HG02759 (cell line): ENCODE measurements at regions not wholly inside any gene's neighbourhood (a gene's known extent, or its start where the extent isn't known, plus 50 kb on each side); places are given as distances from the start of the nearest gene placed in this dataset.

Experiments
- ATAC-seq: cut with Tn5 transposase; IDR thresholded peaks from one replicate; pipeline ENCODE4 v1.9.1; 2021; ENCODE audit warnings: mild to moderate bottlenecking, moderate library complexity; ENCODE audit not compliant: unreplicated experiment

DNA sequence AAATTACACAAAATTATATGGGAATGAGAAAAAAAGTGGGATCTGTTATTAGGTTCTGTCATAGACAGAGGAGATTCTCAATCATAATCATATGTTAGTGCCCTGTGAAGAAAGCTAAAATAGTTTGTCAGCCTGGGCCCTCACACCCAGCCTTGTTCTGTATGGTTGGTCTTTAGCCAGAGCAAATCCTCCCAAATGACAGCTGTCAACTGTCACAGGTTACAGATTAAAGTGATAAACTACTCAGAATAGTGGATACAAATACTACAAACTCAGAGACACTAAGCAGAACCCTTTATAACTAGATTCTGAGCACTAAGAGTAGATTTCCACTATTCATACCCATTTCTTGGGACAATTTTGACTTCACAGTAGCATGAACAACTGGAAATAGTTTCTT is 405.0 kb upstream of the MEF2C start:
- ATAC-seq: no peak

DNA sequence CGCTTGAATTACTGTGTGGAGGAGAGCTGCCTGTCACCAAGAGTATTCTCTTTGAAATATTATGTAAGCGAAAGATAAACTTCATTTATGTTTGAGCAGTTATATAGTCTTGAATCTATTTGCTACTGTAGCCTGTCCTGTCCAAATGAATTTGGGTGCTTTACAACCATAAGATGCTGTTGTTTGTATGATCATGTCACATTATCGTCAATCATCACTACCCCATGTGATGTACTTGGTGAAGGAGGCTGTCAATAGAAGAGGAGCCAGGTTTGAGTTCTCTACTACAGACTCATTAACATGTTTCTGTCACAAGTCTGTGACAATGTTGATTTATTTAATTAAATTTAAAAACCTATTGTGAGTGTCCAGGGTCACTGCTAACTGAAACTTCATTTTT is 403.3 kb upstream of the MEF2C start:
- no peak for ATAC-seq

GRCh38 chr5:89283728-89284493 is 400.9 kb upstream of the MEF2C start:
- no peak for ATAC-seq

DNA sequence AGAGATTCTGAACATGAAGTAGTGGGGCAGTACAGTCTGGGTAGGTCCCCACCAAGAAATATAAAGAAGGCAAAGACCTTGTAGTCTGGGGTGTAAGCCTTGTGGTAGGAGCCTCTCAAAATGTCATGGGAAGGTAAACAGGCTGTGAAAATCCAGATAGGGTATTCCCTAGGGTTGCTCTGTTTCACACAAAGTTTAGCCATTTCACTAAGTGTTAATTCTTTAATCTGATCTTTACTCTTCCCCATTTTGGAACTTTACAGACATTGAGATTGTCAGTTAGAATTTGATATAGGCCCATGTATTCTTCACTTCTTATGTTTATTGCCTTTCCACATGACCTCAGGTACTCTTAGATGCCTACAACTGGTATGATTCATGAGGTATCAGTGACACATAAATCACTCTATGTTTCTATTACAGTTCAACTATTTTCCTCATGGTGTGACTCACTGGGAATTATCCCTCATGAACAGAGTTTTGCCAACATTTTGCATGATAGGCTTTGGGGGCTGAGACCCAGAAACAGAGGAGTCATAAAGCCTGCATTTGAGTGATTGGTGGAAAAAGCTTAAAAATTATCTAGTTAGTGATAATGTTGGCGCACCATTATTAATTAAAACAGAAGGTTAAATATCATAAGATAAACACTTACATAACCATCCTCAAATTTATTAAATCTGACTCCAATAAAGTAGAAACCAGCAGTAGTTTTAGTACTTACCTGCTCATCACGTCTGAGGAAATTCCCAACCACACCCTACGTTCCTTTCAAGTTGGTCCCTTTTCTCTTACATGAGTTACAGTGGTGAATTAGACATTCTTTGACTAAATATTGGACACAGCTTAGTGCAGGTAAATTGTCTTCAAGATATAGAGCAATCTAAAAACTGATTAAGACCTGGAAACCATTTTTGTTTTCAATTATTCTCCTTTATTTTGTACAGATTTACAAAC is 399.8 kb upstream of the MEF2C start:
- ATAC-seq: peak; percentile 37

- no peak for ATAC-seq
Measured at GRCh38 chr5:89281766-89282553, 399.0 kb upstream of the MEF2C start.

DNA sequence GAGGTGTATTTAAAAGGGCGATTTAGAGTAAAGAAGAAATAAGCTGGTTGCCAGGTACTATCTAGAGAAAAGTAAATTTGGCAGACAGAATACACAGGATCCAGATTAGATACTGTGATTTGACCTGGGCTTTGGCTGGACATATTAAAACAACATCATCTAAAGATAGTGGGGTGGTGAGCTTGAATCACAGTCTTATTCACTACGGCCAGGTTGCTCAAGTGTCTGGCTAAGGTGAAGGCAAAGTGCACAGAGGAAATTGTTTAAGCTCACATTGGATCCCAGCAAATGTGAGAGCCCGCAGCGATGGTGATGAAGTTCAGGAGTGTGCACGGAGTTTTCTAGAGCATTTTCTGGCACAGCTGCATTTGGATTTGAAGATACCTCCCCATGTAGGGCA is 398.2 kb upstream of the MEF2C start:
- no peak for ATAC-seq

DNA sequence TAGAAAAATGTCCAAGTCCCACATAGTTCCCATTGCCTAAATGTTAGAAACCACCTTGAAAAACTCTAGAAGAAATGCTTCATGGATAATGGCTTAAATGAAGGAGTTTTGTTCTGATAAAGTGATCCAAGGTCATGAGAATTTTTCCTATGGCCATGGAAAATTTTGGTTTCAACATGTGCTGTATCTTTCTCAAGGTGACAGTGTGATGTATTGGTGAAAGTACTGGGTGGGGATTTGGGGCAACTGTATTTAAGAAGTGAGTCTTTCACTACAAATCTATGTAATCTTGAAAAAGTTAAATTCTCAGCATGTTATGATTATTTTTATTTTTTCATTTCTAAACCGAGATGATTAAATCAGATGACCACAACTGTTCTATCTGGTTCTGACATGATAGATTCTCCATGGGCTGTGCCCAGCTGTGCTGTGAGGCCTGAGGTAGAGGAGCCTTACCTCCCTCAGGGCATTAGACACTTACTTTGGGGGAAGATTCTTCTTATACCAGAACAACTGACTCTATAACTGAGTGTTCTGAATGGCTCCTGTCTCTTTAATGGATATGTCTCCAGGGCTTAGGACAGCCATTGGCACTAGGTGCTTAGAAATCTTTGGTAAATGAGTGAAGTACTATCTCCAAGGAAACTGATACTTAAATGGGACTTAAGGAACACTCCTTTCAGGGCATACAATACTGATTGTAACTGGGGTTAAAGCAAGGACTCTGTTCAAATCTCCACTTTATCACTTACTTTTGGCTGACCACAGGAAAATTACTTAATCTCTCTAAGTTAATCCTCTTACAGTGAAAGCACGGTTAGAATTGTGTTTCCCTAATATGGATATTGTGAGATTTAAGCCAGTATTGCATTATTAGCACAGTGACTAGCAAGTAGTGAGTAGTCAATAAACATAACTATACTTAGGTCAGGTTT is 397.4 kb upstream of the MEF2C start:
- ATAC-seq: no peak

DNA sequence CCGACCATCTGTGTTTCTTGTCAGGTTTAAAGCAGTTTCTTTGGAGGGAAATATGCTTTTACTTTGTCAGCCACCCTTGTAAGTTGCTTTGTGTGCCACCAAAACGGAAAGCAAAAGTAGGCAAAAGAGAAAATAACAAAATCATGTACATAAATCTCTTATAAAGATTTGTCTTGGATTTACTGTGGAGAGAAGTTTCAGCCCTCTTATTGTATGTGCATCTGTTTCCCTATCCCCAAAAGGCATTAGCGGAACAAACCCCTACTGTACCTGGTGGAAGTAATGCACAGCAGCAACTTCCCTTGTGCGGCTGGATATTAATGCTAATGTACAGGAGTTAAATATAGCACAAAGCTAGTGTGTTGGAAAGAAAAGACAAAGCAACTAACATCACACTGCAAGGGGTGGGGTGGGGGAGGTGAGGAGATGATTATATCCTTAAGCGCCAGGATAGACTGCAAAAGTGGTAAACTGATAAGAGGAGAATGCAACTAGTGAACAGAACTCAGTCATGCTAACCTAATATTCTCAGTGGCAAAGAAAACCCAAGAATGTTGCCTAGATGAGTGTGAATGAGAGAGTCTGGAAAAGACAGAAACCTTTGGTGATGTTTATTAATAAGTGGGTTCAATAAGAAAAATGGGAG is 396.5 kb upstream of the MEF2C start:
- no peak for ATAC-seq

- no peak for ATAC-seq
Measured at GRCh38 chr5:89277816-89278215, 394.8 kb upstream of the MEF2C start.

DNA sequence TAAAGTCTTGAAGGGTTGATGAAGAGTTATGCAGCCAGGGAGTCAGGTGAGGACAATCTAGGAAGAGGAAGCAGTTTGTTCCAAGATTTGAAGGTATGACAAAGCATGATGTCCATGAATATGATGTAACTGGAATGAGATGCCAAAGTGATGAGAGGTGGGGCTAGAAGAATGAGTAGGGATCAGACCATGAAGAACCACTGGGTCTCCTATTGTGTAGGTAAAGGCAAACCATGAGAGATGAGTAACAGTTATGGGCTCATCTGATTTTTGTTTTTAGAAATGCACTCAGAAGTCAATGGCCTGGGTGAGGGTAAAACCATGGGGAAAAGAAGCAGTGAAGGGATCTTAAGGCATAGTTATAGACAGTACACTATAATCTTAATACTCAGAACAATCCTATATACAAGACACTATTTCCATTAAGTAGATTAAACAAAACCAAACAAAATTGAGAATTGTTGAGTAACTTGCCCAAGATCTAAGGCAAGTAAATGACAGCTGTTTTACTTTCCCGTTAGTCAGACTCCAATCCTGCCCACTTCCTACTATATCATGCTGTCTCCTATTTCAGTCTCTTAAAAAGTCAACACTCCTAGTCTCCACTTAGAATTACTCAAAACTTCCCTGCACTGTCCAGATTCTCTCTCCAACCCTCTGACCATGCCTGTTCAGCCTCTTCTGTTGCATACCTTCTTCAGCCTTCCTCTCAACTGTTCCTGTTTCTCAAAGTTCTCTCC is 393.8 kb upstream of the MEF2C start:
- no peak for ATAC-seq

- ATAC-seq: no peak
Measured at GRCh38 chr5:89275066-89275855, 392.3 kb upstream of the MEF2C start.

GRCh38 chr5:89273289-89273688 is 390.3 kb upstream of the MEF2C start:
- ATAC-seq: no peak

GRCh38 chr5:89270901-89271300 is 387.9 kb upstream of the MEF2C start:
- peak; percentile 7 for ATAC-seq

GRCh38 chr5:89269721-89270120 is 386.7 kb upstream of the MEF2C start:
- ATAC-seq: no peak

DNA sequence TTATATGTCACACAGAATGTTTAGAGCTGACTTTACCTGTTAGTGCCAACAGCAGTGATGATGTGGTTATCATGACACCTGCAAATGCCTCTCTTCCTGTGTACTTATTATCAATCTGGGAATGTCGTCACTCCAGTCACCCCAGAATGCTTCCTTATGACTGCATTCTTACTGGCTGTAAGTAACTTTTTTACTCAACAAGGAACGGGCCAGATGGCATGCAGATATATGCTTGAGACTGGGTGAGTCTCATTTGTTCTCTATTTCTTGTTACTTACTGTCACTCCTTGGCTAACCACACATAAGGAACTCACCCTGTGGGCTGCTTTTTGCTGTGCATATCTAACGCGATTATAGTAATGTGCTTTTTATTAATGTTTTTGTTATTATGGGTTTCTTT is 385.5 kb upstream of the MEF2C start:
- peak; percentile 24 for ATAC-seq

- ATAC-seq: no peak
Measured at GRCh38 chr5:89267788-89268187, 384.8 kb upstream of the MEF2C start.

- ATAC-seq: no peak
Measured at GRCh38 chr5:89265511-89266179, 382.7 kb upstream of the MEF2C start.

DNA sequence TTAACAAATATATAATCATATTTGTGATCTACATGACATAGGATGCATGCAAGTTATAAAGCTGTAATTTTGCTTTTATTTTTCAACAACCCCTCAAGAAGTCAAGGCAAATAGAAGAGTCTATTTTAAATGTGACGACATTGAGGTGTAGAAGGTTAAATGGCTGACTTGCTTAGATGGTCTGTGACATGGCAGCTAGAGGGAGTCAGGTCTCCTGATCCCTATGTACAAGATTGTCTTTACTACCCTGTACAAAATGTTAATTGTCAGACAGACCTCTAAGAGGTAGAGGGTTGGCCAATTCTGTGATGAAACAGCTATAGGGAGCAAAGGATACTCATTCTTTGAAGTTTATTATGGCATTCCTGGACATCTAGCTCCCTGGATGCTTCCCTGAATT is 380.9 kb upstream of the MEF2C start:
- ATAC-seq: no peak
